Endodermal cell (in vitro differentiated cells): ENCODE measurements at regions not wholly inside any gene's neighbourhood (a gene's known extent, or its start where the extent isn't known, plus 50 kb on each side); places are given as distances from the start of the nearest gene placed in this dataset.

Experiments
- DNase-seq: peaks from one replicate; pipeline ENCODE4 v3.0.0-alpha.2; 2017
- H3K27ac ChIP-seq: 2 replicates; pipeline ENCODE4 v1.5.1; 2013; ENCODE audit warnings: mild to moderate bottlenecking, low read depth, low read length, moderate library complexity
- H3K27me3 ChIP-seq: 2 replicates; pipeline ENCODE4 v1.6.1; 2013; ENCODE audit warnings: mild to moderate bottlenecking, low read length, moderate library complexity; ENCODE audit not compliant: insufficient read depth, control insufficient read depth, poor library complexity, severe bottlenecking
- H3K36me3 ChIP-seq: 2 replicates; pipeline ENCODE4 v1.7.0; 2013; ENCODE audit warnings: mild to moderate bottlenecking, low read length, moderate library complexity; ENCODE audit not compliant: control insufficient read depth, insufficient read depth
- H3K4me1 ChIP-seq: one replicate; pipeline ENCODE4 v1.7.0; 2013; ENCODE audit warnings: low read length; ENCODE audit not compliant: control insufficient read depth, insufficient read depth
- H3K4me3 ChIP-seq: 2 replicates; pipeline ENCODE4 v1.5.1; 2013; ENCODE audit warnings: mild to moderate bottlenecking, low read length, moderate library complexity
- H3K9ac ChIP-seq: 2 replicates; pipeline ENCODE4 v1.6.1; 2013; ENCODE audit warnings: mild to moderate bottlenecking, low read length, moderate library complexity; ENCODE audit not compliant: poor library complexity, severe bottlenecking; ENCODE audit errors: extremely low read depth
- H3K9me3 ChIP-seq: 2 replicates; pipeline ENCODE4 v1.6.1; 2013; ENCODE audit warnings: mild to moderate bottlenecking, low read length, moderate library complexity; ENCODE audit not compliant: control insufficient read depth
- H3K27ac Mint-ChIP-seq: 2 replicates; pipeline ENCODE4 v1.8.0; 2020; ENCODE audit warnings: mixed read lengths
- H3K27me3 Mint-ChIP-seq: 2 replicates; pipeline ENCODE4 v1.8.0; 2021; ENCODE audit warnings: mild to moderate bottlenecking, mixed read lengths; ENCODE audit not compliant: insufficient read depth
- H3K36me3 Mint-ChIP-seq: 2 replicates; pipeline ENCODE4 v1.8.0; 2020; ENCODE audit warnings: low read depth, mixed read lengths
- H3K4me1 Mint-ChIP-seq: 2 replicates; pipeline ENCODE4 v1.8.0; 2020; ENCODE audit warnings: mixed read lengths
- H3K4me3 Mint-ChIP-seq: 2 replicates; pipeline ENCODE4 v1.8.0; 2020; ENCODE audit warnings: mild to moderate bottlenecking, moderate library complexity, mixed read lengths
- H3K9me3 Mint-ChIP-seq: 2 replicates; pipeline ENCODE4 v1.8.0; 2020; ENCODE audit warnings: mild to moderate bottlenecking, mixed read lengths
- CTCF ChIP-seq: fragments of 200-600 bp; sonication (generic); conservative IDR thresholded peaks from 2 replicates; pipeline ENCODE4 v1.5.0; 2021; ENCODE audit warnings: antibody characterized with exemption, mild to moderate bottlenecking
- WGBS, 2 experiments: methylation state at CpG; one replicate each; pipeline versions ENCODE4 v1.1.5 to v1.1.7; 2013; ENCODE audit warnings: missing lambda C conversion rate in 2 of 2, mixed read lengths in 1 of 2; ENCODE audit not compliant: insufficient coverage in 1 of 2, insufficient read length in 1 of 2; 5-methylcytosine and 5-hydroxymethylcytosine counted together

- no peaks in the 10 kb centered on the region for H3K27me3 ChIP-seq
- H3K9me3 ChIP-seq: no peaks in the 10 kb centered on the region
- Mint-ChIP-seq H3K27ac (no peak overlapping the region), H3K4me1 (no peaks in the 10 kb centered on the region), H3K9me3 (peaks cover 38% of the 10 kb centered on the region), H3K4me3 (no peak overlapping the region), H3K27me3 (no peaks in the 10 kb centered on the region), H3K36me3 (no peaks in the 10 kb centered on the region)
- H3K4me1 ChIP-seq: no peaks in the 10 kb centered on the region
- no peak overlapping the region for H3K9ac ChIP-seq
- no peak for DNase-seq
- no peaks in the 10 kb centered on the region for H3K36me3 ChIP-seq
- no peak overlapping the region for H3K4me3 ChIP-seq
- WGBS, 2 experiments: 73% methylated on average over 6 of the region's 7 CpGs; no CpG with 5 or more reads in 1 of the 2 experiments
- no peak overlapping the region for H3K27ac ChIP-seq
- no peak for TF ChIP-seq CTCF
Observed at GRCh38 chrX:121863976-121864375, 816.6 kb downstream of the GLUD2 start.

- WGBS, 2 experiments: 80% methylated on average over 1 of the region's 2 CpGs; no CpG with 5 or more reads in 1 of the 2 experiments
- no peaks in the 10 kb centered on the region for H3K36me3 Mint-ChIP-seq
Observed at GRCh38 chrX:121864561-121864960, 817.2 kb downstream of the GLUD2 start.

GRCh38 chrX:121869876-121870477 lies 822.6 kb downstream of the GLUD2 start:
- Histone ChIP-seq H3K27me3 (no peaks in the 10 kb centered on the region), H3K4me1 (no peaks in the 10 kb centered on the region), H3K27ac (no peak overlapping the region), H3K36me3 (no peaks in the 10 kb centered on the region), H3K9ac (no peak overlapping the region), H3K4me3 (no peak overlapping the region), H3K9me3 (no peaks in the 10 kb centered on the region)
- DNase-seq: peak; percentile 34
- H3K9me3 Mint-ChIP-seq: peaks cover 41% of the 10 kb centered on the region
- H3K4me3 Mint-ChIP-seq: no peak overlapping the region
- H3K27ac Mint-ChIP-seq: no peak overlapping the region
- 94% methylated on average over 18 of the region's 18 CpGs; no CpG with 5 or more reads in 1 of the 2 experiments for WGBS, 2 experiments
- no peak for TF ChIP-seq CTCF
- H3K36me3 Mint-ChIP-seq: no peaks in the 10 kb centered on the region
- H3K4me1 Mint-ChIP-seq: no peaks in the 10 kb centered on the region
- H3K27me3 Mint-ChIP-seq: no peaks in the 10 kb centered on the region

More at GRCh38 chrX:121864561-121864960, 817.2 kb downstream of the GLUD2 start:
- no peaks in the 10 kb centered on the region for H3K36me3 ChIP-seq
- no peaks in the 10 kb centered on the region for H3K9me3 ChIP-seq
- Mint-ChIP-seq H3K4me1 (no peaks in the 10 kb centered on the region), H3K9me3 (peaks cover 36% of the 10 kb centered on the region), H3K4me3 (no peak overlapping the region), H3K27me3 (no peaks in the 10 kb centered on the region), H3K27ac (no peak overlapping the region)
- no peak overlapping the region for H3K27ac ChIP-seq
- no peak for DNase-seq
- no peak overlapping the region for H3K9ac ChIP-seq
- H3K27me3 ChIP-seq: no peaks in the 10 kb centered on the region
- TF ChIP-seq CTCF: no peak
- H3K4me1 ChIP-seq: no peaks in the 10 kb centered on the region
- H3K4me3 ChIP-seq: no peak overlapping the region
